ENCODE measurements at regions not wholly inside any gene's neighbourhood (a gene's known extent, or its start where the extent isn't known, plus 50 kb on each side); places are given as distances from the start of the nearest gene placed in this dataset.

DNA sequence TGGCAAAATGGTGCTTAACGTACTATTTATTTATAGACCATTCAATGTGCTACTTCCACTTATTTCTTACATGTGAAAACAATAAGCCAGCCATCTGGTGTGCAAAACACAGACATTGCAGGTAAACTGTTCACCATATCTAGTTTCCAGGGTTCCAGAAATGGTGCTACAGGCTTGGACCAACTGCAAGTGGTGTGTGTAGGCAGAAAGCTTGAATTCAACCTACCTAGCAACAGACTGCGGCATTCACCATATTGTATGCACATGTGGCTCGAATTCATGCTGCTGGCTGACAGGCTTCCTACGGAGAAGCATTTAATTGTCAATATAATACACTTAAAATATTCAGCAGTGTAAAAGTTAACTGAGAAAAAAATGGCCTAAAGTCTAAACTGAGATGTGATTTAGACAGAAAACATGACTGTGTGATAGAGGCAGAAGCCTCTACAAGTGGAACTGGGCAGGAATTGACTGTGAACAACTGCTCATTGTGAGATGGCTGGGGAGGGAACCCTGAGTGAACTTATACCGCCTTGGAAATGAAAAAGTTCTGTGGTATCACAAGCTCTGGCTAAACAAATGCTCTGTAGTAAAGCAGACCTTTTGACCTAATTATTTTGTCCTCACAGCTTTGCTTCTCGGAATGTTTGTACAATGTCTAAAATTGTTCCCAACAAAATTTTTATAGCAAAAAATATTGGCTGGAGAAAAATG, 434.7 kb downstream of the GRIA2 start:
- DNase-seq, result no peak

DNA sequence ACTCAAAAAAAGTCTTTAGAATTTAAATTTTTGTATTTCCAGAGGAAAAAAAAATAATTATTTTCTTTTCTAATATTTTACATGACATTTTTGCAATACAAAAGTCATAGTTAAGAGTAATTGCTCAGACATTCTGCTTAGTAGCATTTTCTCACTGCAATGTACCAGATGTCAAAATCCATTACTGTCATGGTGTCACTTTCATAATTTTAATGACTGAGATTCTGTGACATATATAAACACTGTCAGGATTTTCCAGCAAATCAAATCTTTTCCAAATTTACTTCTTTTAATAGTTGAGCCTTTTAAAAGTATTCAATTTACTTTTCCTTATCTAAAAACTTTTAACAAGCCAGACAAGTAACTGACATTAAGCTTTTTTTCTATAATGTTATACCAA, 422.7 kb downstream of the GRIA2 start:
- no peak for DNase-seq

DNA sequence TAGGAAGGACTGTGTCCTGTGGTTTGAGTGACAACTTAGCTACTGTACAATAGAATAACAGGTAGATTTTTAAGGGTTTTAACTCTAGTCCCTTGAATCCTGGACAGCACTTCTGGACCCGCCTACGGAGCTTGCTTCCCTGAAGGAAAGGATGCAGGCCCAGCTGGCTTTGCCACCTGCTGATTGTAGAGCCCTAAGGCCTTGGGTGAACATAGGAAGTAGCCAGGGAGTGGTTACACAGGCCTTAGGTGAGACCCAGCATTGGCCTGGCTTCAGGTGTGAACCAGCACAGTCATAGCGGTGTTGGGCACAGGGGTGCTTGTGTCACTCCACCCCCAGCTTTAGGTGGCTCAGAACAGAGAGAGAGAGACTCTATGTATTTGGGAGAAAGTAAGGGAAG, 413.5 kb downstream of the GRIA2 start:
- no peak for DNase-seq

DNA sequence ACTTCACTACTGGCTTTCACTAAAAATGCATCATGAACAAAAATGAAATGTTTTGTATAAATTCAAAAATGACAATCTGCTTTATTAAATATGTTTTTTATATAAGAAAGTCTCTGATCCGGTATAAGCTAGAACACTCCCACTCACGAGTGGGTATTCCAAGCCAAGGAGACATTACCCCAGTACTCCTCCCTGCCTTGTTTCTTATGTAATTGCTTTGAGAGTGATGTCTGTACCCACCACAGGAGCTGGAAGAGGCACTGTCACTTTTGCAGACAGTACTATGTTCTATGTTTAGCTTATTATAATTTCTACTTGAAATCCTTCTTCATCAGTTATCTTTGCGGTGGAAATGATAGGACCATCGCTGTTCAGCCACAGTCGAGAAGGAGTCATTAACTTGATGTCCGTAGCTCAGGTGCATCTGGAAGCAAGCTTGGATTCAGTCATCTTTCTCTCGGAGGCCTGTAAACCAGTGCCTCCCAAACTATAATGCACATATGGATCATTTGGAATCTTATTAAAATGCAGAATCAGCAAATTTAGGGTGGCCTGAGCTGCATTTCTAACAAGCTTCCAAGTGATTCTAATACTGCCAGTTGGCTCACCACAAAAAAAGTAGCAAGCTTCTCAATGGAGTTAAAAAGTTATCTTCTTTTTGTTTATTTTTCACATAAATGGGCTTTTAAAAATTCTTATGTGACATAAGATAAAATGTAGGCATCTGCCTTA, 396.4 kb downstream of the GRIA2 start:
- DNase-seq, result no peak

DNA sequence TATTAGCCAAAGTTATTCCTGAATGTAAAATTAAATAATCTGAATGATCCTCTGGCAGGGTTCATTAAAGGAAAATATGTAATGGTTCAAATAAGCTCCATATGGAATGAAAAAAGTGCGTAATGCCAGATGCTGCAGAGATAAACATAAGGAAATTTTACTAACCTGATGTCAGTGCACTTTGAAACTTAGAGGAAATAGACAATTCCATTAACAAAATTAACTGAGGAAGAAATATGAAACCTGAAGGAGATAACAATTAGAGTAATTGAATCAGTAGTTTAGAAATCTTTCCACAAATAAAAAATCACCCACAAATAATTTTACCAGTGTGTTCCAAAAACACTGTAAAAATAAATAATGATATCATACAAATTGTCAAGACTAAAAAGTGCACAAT, 387.5 kb downstream of the GRIA2 start:
- no peak for DNase-seq

DNA sequence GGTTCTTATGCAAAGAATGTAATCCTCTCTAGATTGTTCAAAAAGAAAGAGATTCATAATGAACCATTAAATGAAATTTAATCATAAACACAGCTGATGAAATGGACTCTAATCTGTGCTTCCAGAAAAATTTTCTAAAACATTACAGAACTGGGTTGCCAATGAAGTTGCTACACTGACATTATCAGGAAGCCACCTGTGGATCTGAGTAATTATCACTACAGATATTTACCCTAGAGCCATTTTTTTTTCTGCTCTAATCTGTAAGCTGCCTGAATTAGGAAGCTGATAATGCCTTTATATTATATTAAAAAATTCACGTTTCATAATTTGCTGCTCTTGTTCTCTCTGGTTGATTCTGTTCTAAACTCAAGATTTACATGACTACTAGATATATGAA, 380.1 kb downstream of the GRIA2 start:
- no peak for DNase-seq

DNA sequence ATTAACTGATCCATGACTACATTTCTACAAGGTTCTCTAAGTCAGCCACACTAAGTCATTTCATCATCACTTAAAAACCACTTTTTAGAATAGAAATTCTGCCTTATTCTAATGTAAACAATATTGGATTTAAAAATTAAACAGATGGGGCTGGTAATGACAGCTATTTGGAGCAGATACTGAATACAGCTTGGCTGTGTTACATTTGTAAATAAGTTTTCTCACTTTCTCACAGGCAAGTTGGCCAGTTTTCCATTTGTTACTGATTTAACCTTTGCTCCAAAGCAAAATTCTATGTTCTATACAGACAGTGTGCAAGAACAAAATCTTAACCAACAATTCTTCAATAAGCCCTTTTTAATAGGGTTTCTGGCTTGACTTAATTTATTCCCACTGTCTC, 370.7 kb downstream of the GRIA2 start:
- DNase-seq, result no peak

DNA sequence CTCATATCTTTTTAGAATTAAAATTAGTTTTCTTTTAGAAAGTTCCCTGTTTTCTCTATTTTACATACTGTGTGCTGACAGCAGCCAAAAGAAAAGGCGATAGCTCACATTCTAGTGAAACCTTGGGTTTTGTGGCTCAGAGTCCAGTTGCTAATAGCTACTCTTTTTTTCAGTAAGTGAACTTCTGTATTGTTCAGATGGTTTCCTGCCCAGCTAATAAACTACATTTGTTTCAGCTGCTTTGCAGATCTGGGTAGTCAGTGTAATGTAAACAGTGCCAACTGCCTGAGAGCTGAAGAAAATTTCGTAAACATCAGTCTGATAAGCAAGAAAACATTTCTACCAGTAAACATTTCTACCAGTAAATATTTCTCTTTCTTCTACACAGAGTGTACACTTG, 370.2 kb downstream of the GRIA2 start:
- DNase-seq, result no peak

DNA sequence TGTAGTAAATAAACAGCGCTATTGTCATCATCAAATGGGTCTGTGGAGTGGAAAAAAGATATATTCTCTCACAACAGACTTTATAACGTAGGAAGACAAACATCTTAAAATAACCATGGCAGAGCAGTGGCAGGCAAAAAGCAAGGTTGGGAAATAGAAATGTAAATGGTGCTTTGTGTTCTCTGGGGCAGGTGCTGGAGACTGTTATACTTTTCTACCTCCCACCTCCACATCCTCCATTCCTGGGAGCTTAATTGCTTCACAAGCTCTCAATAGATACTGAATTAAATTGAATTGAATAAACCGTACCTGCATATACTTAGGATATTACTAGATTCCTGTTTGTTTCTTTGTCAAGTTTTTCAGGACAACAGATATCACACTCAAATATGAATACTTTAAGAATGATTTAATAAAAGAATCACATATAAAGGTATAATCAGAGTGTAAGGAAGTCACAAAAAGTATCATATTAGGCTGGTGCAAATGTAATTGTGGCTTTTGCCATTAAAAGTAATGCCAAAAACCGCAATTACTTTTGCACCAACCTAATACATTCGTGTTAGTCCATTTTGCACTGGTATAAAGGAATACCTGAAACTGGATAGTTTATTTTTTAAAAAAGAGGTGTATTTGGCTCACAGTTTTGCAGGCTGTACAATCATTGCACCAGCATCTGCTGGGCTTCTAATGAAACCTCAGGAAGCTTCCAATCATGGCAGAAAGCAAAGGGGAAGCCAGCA, 367.3 kb downstream of the GRIA2 start:
- DNase-seq, result no peak

DNA sequence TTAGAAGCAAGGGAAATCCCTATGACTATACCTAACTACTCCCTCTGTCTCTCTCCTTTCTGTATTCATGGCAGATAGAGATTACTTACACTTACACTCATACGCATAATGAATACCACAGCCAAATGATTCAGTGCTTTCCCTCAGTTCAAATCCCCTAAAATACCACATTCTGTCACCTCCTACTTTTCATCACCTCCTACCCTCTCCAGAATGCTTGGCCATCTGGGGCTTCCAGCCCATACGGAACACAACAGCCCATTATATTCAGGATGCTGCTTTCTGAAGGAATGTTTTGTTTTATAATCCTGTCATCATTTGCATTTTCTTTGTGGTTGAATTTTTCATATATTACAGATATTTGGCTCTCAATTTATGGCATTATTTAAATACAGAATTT, 361.6 kb downstream of the GRIA2 start:
- no peak for DNase-seq

DNA sequence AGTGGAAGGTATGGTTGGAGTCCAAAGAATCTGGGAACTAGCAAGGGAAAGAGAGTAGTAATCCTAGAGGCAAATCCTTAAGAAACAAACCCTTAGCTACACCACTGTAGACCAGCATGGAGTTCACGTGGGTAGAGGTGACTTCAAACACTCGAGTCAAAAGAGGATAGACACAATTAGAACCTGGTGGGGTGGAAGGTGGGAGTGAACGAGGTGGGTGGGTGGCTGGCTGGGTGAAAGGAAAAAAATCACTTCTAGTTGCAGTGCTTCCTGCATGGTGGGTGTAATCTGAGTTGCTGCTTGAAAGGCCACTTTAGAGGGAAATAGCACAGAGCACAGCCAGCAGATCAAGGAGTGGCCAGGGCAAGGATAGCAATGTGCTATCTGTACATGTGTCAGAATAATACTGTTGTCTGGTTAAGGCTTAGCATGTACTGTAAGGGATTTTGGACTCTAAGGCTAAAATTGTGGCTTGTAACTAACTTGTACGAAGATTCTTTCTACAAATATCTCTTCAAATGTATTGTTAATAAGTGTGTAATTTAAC, 356.2 kb downstream of the GRIA2 start:
- DNase-seq, result no peak

DNA sequence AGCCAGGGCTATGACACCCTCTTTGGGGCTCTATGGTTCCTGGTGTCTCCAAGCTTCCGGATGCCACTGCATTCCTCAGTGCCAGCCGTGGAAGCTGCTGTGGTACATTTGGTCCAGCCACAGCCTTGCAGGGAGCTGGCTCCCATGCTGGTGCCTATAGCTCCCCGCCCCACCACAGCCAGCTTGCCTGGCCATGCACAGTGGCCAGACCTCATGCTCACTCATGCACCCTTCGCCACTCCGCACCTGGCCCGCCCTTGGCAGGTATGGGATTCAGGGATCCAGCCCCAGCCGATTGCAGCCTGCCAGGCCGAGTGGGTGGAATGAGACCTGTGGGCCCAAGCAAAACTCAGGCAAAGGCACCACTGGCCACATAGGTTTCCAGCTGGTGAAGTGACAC, 354.8 kb downstream of the GRIA2 start:
- no peak for DNase-seq

DNA sequence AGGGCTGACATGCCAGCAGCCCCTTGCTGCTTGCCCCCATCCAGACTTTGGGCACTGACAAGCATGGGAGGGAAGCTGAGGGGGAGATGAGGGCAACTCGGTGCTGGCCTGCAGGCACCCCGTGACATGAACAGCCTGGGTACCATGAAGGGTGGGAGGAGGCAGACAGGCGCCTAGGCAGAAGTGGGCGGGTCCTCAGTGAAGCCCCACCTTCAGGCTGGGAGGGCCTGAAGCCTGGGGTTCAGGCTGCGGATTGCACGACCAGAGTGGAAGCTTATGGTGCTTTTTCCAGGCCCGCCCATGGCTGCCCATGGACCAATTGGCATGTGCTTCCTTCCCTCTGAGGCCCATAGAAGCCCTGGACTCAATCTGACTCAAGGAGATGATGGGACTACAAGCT, 354.1 kb downstream of the GRIA2 start:
- DNase-seq, result no peak

DNA sequence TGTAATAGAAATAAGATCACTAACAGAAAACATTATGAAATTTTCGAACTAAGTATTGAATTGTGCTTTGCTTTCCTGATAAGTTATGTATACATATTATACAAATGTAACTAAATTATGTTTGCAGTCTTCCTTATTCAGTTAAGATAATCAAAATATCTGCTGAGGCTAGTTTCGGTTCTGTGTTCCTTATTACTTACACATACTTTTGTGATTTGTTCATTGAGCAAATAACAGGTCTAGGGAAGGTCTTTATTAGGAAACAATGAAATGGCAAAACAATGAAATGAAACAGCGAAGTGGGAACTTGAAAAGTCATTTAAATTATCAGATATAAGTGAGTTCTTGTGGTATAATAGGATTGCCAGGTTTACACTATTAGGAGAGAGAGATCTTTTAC, 352.4 kb downstream of the GRIA2 start:
- no peak for DNase-seq

DNA sequence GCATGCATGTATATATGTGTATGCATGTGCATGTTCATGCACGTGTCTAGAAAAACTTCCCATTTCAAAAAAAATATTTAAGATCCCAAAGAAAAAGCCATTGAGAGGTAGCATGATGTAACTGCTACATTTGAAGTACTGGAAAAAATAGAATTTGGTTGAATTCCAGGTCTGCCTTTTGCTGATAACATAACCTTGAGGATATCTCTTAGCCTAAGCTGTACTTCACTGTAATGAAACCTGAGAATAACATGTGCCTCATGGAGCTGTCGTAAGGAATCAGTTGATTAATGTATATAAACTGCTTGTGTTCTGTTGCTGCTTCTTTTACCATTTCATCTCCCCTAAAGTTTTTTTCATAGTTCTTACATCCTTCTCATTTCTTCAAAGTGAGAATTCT, 351.8 kb downstream of the GRIA2 start:
- DNase-seq, result no peak

DNA sequence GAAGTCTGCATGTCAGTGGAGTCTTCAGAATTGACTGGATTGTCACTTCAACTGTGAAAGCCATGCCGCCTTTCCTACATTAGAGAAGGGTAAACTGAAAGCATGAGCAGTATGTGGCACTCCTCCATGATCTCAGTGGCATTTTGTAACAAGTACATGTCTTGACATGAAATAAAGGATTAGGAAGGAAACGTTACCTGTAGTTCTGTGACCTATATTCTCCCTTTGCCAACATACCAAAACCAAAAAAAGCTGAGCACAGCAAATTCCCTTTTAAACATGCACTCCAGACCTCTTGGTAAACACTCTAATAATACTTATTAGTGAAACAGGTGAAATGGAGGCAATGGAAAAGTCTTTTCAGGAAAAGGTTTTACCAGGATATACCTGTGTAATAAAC, 344.2 kb downstream of the GRIA2 start:
- no peak for DNase-seq

DNA sequence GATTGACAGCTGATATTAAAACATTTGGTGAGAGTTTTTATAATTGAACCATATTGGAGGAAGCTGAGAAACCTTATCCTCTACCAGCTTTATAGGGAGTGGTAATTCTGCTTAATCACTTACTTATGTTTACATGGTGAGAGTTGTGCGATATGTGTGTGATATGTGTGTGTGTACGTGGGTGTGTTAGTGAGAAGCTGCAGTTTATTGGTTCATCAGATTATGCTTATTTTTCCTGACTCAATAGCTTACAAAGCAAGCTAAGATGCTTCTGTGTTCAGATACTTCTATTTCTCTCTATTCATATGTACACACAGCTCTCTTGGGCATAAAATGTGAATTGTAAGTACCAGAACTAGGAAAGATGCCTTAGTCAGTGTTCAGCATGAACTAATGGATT, 343.7 kb downstream of the GRIA2 start:
- no peak for DNase-seq

DNA sequence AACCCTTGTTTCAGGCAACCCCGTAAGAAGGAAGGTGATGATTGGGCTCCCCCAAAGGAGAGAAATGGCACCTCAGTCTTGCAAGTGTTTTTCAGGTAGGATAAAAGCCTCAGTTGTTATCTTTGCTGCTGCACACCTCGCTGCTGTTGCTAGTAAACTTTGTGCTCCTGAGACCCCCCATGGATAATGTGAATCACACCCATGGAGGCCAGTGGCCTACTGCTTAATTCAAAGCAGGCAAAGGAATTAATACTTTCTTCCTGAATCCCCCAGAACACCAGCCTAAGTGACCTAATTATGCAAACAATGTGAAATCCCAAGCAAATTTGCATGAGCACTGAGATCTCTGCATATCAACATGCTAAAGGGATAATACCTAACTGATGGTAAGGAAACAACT, 337.5 kb downstream of the GRIA2 start:
- no peak for DNase-seq

DNA sequence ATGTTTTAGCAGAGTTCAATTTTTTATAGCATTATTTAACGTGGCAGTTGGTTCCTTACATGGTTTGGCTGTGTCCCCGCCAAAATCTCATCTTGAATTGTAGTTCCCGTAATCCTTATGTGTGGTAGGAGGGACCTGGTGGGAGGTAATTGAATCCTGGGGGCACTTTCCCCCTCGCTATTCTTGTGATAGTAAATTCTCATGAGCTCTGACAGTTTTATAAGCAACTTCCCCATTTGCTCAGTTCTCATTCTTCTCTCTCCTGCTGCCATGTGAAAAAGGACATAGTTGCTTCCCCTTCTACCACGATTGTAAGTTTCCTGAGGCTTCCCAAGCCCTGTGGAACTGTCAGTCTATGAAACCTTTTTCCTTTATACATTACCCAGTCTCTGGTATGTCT, 329.5 kb downstream of the GRIA2 start:
- no peak for DNase-seq

DNA sequence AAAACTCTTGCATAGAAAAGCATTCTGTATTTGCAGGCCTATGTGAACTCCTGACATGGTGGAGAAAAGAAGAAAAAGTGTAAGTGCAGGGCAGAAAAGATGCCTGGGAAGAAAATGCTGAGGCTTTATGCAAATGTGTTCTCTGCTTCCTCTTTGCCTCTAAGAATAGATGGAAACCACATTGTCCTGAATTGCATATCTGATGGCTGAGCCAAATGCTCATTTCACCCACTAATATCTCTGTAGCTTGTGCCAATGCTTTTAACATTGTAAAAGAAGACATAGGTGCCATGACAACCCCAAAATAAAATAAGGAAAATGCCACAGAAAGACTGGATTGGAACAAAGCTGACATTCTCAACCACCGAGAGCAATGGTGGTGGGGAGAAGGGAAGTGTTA, 307.4 kb downstream of the GRIA2 start:
- no peak for DNase-seq

DNA sequence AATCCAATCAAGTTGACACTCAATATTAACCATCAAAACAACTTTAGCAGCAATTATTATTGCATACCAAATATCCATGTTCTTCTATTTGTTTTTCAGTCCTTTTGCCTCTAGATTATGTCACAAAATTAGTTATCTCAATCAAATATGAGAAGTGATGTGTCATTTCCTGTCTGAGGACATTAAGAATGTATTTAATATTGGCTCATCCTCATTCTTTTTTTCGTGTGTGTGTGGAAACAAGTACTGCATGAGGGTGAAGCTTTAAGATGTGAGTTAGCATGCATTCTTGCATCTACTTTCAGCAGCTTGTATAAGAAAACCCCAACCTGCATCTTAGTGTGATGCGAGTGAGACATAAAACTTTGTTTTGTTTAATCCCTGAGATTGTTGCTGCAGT, 301.4 kb downstream of the GRIA2 start:
- no peak for DNase-seq

DNA sequence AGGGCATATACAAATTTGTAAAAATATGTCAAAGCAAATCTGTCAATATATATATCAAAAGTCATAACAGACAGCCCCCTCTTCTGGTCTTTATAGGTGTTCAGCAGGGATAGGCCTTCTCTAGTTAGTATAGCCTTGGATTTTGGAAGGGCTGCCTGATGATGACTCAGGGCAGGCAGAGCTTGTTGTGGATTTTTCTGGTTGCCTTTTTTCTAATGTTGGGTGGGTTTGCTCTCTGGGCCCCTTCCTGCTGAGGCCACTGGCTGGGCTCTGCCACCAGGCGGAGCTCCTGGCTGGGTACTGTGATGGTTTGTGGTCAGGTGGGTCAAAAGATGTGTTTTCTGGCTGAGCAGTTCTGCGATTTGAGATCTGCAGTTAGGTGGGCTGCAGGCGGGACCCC, 294.2 kb downstream of the GRIA2 start:
- no peak for DNase-seq

DNA sequence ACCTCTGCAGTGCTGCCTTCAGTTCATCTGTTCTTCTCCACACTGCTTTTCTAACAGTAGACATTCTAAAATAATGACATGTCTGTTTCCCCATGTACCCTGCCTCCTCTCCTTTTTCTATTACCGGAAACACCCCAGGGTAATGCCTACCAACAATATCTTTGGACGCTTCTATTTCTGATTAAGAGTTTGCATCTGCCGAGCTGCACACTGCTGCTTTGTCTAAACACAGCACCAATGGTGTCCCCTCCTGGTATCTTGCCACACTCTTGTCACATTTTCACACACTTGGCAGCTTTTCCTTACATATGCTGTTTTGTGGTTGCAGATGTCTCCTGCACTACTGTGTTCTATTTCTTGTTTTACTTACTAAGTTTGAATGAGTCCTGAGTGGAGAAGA, 288.8 kb downstream of the GRIA2 start:
- no peak for DNase-seq

DNA sequence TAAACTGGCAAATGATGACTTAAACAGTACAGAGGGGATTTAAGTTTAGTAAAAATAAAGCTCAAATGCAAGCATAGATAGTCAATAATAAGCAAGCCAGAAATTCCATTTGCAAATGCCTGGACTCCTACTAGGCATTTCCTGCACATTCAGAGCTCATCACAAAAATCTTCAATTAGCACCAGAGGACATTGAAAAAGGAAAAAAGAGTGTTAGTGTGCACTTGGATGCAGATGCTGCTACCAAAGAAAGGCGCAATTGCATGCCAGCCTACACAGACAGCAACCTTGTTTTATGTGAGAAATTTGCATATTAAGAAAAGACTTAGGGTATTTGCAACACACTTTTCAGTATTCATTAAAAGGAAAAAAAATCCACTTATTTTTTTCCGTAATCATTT, 282.1 kb downstream of the GRIA2 start:
- no peak for DNase-seq
